ENCODE measurements at regions not wholly inside any gene's neighbourhood (a gene's known extent, or its start where the extent isn't known, plus 50 kb on each side); places are given as distances from the start of the nearest gene placed in this dataset.

GRCh38 chr6:836276-836853 lies 143.4 kb upstream of the EXOC2 start:
- TF ChIP-seq CTCF (IDR thresholded peaks at IDR 0.05) (no peak), POLR2A (IDR thresholded peaks at IDR 0.05) (no peak)

Measured in testis (tissue), 2 donors.